Esophagus squamous epithelium (tissue), 4 donors: ENCODE measurements at regions not wholly inside any gene's neighbourhood (a gene's known extent, or its start where the extent isn't known, plus 50 kb on each side); places are given as distances from the start of the nearest gene placed in this dataset.

Experiments used
- POLR2A ChIP-seq, 4 donors: fragments of 450-650 bp; IDR thresholded peaks; one replicate each; pipeline ENCODE4 v1.6.1; 2017; ENCODE audit warnings: antibody characterized with exemption in 4 of 4, mild to moderate bottlenecking in 4 of 4, moderate library complexity in 3 of 4
- TF ChIP-seq, protein P1 (sequence below), 6 experiments: fragments of 450-650 bp in 4 of 6; fragments of 200-600 bp in 2 of 6; sonication (generic) in 2 of 6; IDR thresholded peaks; one replicate each; pipeline ENCODE4 v1.5.1; 2016 to 2019; ENCODE audit warnings: antibody characterized with exemption in 6 of 6, mild to moderate bottlenecking in 4 of 6, moderate library complexity in 4 of 6

DNA sequence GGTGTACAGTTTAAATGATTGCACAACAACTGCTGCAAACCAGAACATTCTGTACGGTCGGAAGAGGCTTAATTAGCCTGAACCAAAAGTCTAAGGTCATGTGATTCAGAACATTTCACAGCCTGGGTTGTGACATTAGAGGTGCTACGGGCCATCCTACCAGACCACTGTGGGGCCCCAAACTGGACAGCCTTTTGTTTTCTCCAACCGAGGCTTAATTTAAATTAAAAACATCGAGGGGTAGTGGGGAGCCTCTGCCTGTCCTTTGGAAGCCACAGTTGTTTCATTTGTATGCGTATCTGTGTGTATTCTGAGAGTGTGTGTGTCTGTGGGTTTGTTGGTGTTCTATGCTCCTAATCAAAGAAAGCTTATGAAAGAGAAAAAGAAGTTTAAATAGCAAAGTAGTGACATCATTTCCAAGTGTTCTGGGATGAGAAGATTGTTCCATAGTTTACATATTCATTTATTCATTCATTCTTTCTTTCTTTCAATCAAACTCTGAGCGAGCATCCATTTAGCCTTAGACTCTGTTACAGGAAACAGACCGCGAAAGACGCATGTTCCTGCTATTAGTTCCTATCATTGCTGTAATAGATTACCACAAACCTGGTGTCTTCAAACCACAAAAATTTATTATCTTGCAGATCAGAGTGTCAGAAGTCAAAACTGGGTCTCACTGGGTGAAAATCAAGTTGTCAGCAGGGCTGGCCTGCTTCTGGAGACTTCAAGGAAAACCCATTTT, 444.8 kb downstream of the FOXO1 start:
- TF ChIP-seq, protein P1, sequence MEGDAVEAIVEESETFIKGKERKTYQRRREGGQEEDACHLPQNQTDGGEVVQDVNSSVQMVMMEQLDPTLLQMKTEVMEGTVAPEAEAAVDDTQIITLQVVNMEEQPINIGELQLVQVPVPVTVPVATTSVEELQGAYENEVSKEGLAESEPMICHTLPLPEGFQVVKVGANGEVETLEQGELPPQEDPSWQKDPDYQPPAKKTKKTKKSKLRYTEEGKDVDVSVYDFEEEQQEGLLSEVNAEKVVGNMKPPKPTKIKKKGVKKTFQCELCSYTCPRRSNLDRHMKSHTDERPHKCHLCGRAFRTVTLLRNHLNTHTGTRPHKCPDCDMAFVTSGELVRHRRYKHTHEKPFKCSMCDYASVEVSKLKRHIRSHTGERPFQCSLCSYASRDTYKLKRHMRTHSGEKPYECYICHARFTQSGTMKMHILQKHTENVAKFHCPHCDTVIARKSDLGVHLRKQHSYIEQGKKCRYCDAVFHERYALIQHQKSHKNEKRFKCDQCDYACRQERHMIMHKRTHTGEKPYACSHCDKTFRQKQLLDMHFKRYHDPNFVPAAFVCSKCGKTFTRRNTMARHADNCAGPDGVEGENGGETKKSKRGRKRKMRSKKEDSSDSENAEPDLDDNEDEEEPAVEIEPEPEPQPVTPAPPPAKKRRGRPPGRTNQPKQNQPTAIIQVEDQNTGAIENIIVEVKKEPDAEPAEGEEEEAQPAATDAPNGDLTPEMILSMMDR (IDR thresholded peaks at IDR 0.05): no peak
- no peak for TF ChIP-seq POLR2A (IDR thresholded peaks at IDR 0.05)
